NCI-H128 (cell line): ENCODE measurements at regions not wholly inside any gene's neighbourhood (a gene's known extent, or its start where the extent isn't known, plus 50 kb on each side); places are given as distances from the start of the nearest gene placed in this dataset.

ENCODE experiments used
- DNase-seq: peaks from one replicate; lab custom pipeline; 2025; ENCODE audit not compliant: unreplicated experiment; lab: John Stamatoyannopoulos, UW

DNA sequence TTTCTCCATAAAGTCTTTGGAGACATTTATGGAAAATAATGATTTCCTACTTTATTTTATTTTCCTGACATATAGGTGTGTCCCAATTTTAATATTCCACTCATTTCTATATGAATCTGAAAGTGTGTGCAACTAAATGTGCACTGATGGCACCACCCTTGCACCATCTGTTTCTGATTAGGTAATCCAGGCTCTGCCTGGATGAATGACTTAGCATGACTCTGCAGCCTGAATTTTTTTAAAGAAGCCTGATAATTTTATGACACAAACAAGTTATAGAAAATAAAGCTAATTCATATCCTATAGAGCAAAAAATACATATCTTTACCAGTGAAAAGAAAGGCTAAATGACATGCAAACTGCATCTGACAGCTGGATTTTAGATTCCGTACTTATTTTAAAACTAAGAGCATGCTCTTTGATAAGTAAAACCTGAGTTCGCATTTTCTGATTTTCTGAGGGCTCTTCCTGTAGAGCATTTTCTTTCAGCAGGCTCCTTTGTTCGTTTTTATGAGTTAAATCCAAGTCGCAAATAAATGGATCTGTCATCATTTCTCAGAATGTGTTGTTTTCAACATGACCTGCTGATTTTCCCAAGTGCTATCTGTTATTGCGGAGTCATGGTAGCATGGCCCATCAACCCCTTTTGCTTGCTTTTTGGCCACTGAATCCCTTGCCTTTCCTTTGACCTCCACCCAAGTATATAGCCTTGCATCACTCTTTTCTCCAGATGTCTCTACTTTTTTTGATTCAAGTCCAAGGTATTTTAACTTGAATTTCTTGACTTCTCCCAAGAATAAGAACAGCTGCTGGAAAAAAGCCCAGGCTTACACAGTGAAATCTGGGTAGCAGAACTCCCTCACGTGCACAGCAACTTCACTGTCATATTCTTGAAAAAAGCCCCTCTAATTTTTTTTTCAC lies 52.8 kb upstream of the LYPLAL1 start:
- DNase-seq: no peak

DNA sequence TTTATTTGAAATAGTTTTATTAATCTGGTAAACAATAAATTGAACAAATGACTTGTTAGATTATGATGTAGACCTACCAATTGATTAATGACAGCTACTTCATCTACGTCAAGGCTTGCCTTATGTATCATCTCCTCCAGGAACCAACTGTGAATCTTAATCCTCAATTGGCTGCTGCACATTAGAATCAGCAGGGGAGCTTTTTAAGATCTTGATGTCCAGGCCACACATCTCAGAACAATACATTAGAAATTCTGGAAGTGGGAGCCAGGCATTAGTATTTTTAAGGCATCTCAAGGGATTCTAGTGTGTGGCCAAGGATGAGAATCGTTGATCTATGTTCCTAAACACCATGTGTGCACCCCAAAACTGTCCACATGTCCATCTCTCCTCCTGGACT lies 52.0 kb upstream of the LYPLAL1 start:
- DNase-seq: no peak

DNA sequence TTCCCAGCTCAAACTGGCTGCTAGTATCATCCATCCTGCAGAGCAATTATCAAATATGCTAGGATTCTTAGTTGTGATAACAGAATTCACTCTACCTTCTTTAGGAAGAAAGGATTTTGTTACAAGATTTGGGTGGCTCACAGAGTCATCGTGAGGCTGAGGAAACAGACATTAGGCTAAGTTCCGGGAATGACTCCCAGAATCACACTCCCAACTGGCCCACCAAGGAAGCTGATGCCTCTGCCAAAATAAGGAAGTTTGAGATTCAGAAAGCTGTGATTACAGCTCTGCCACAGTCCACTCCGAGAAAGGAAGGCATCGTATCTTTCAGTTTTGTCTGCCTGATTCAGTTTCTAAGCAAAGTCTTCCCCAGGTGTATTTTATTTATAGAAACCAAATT lies 50.6 kb upstream of the LYPLAL1 start:
- DNase-seq: no peak
